HG02885 (cell line): ENCODE measurements at regions not wholly inside any gene's neighbourhood (a gene's known extent, or its start where the extent isn't known, plus 50 kb on each side); places are given as distances from the start of the nearest gene placed in this dataset.

Experiments
- ATAC-seq: cut with Tn5 transposase; IDR thresholded peaks from one replicate; pipeline ENCODE4 v1.9.1; 2021; ENCODE audit warnings: mild to moderate bottlenecking; ENCODE audit not compliant: unreplicated experiment, poor library complexity

GRCh38 chr10:60669501-60669900 is 108.8 kb upstream of the CDK1 start:
- no peak for ATAC-seq

- ATAC-seq: no peak
These were observed 112.1 kb upstream of the CDK1 start for GRCh38 chr10:60666221-60666620.

- no peak for ATAC-seq
These were observed 113.4 kb upstream of the CDK1 start for GRCh38 chr10:60664859-60665258.

GRCh38 chr10:60663850-60664249 is 114.4 kb upstream of the CDK1 start:
- ATAC-seq: no peak

- no peak for ATAC-seq
These were observed 115.2 kb upstream of the CDK1 start for GRCh38 chr10:60662917-60663614.

GRCh38 chr10:60661637-60662036 is 116.6 kb upstream of the CDK1 start:
- no peak for ATAC-seq

- no peak for ATAC-seq
These were observed 117.7 kb upstream of the CDK1 start for GRCh38 chr10:60660625-60661024.

GRCh38 chr10:60654813-60655464 is 123.3 kb upstream of the CDK1 start:
- ATAC-seq: no peak

- ATAC-seq: peak; percentile 95
These were observed 125.7 kb upstream of the CDK1 start for GRCh38 chr10:60652628-60653027.

GRCh38 chr10:60650378-60650800 is 127.9 kb upstream of the CDK1 start:
- ATAC-seq: no peak

GRCh38 chr10:60649485-60650377 is 128.5 kb upstream of the CDK1 start:
- ATAC-seq: no peak

GRCh38 chr10:60648761-60649160 is 129.5 kb upstream of the CDK1 start:
- ATAC-seq: no peak

GRCh38 chr10:60646966-60647796 is 131.1 kb upstream of the CDK1 start:
- peak; percentile 70 for ATAC-seq

GRCh38 chr10:60645980-60646379 is 132.3 kb upstream of the CDK1 start:
- no peak for ATAC-seq

- ATAC-seq: no peak
These were observed 133.7 kb upstream of the CDK1 start for GRCh38 chr10:60644436-60645130.

- ATAC-seq: no peak
These were observed 134.4 kb upstream of the CDK1 start for GRCh38 chr10:60643874-60644273.

- ATAC-seq: no peak
These were observed 148.9 kb upstream of the CDK1 start for GRCh38 chr10:60629332-60629731.

GRCh38 chr10:60627778-60628748 is 150.2 kb upstream of the CDK1 start:
- ATAC-seq: no peak
